GM12872 (cell line): ENCODE measurements at regions not wholly inside any gene's neighbourhood (a gene's known extent, or its start where the extent isn't known, plus 50 kb on each side); places are given as distances from the start of the nearest gene placed in this dataset.

Experiments
- CTCF ChIP-seq: IDR thresholded peaks from 3 replicates; pipeline ENCODE4 v1.5.1; 2011; ENCODE audit warnings: low read depth, mild to moderate bottlenecking, low read length, moderate library complexity; ENCODE audit not compliant: insufficient read depth

- no peak for TF ChIP-seq CTCF
These were observed 264.5 kb upstream of the PIK3C3 start for GRCh38 chr18:41690332-41691127.

- TF ChIP-seq CTCF: no peak
These were observed 267.9 kb upstream of the PIK3C3 start for GRCh38 chr18:41687138-41687537.

GRCh38 chr18:41681138-41681880 is 273.7 kb upstream of the PIK3C3 start:
- TF ChIP-seq CTCF: no peak

GRCh38 chr18:41674506-41674905 is 280.5 kb upstream of the PIK3C3 start:
- TF ChIP-seq CTCF: no peak

GRCh38 chr18:41666231-41666630 is 288.8 kb upstream of the PIK3C3 start:
- TF ChIP-seq CTCF: no peak

- no peak for TF ChIP-seq CTCF
These were observed 289.8 kb upstream of the PIK3C3 start for GRCh38 chr18:41665210-41665609.

- TF ChIP-seq CTCF: no peak
These were observed 294.4 kb upstream of the PIK3C3 start for GRCh38 chr18:41660654-41661053.
